ENCODE measurements at regions not wholly inside any gene's neighbourhood (a gene's known extent, or its start where the extent isn't known, plus 50 kb on each side); places are given as distances from the start of the nearest gene placed in this dataset.

GRCh38 chr13:70959035-70959775 is 851.0 kb upstream of the KLHL1 start:
- TF ChIP-seq, protein P1, sequence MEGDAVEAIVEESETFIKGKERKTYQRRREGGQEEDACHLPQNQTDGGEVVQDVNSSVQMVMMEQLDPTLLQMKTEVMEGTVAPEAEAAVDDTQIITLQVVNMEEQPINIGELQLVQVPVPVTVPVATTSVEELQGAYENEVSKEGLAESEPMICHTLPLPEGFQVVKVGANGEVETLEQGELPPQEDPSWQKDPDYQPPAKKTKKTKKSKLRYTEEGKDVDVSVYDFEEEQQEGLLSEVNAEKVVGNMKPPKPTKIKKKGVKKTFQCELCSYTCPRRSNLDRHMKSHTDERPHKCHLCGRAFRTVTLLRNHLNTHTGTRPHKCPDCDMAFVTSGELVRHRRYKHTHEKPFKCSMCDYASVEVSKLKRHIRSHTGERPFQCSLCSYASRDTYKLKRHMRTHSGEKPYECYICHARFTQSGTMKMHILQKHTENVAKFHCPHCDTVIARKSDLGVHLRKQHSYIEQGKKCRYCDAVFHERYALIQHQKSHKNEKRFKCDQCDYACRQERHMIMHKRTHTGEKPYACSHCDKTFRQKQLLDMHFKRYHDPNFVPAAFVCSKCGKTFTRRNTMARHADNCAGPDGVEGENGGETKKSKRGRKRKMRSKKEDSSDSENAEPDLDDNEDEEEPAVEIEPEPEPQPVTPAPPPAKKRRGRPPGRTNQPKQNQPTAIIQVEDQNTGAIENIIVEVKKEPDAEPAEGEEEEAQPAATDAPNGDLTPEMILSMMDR (IDR thresholded peaks at IDR 0.05; ENCODE audit: extremely low read depth, missing control alignments): no peak
- DNase-seq (ENCODE audit: low spot score): no peak

DNA sequence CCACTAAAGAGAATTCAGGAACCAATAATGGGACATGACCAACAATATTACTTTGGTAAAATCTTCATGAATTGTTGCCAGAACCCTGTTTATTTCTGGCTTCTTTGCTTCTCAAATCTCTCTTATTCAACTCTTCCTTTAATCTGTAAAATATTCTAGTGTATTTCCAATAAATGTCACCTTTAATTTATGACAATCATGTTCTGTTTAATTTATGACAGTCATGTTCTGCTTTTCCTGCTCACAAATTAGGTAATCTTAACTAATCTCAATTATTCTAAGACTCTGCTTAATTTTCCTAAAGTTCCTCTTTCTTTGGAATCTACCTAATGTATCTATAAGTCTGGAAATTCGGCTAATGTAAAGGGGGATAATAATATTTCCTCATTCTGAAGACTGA is 847.6 kb upstream of the KLHL1 start:
- TF ChIP-seq, protein P1 (IDR thresholded peaks at IDR 0.05; ENCODE audit: extremely low read depth, missing control alignments): no peak
- no peak for DNase-seq (ENCODE audit: low spot score)

DNA sequence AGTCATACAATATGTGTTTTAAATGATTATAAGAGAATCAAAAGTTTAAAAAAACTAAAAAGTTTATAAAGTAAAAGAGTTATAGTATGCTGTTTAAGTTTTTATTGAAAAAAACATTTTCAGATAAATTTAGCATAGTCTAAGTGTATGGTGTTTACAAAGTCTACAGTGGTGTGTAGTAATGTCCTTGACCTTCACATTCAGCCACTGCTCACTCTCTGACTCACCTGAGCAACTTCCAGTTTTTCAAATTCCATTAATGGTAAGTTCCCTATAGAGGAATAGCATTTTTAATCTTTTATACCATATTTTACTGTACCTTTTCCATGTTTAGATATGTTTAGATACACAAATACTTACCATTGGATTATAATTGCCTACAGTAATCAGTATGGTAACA is 842.4 kb upstream of the KLHL1 start:
- no peak for DNase-seq (ENCODE audit: low spot score)
- TF ChIP-seq, protein P1 (IDR thresholded peaks at IDR 0.05; ENCODE audit: extremely low read depth, missing control alignments): no peak

DNA sequence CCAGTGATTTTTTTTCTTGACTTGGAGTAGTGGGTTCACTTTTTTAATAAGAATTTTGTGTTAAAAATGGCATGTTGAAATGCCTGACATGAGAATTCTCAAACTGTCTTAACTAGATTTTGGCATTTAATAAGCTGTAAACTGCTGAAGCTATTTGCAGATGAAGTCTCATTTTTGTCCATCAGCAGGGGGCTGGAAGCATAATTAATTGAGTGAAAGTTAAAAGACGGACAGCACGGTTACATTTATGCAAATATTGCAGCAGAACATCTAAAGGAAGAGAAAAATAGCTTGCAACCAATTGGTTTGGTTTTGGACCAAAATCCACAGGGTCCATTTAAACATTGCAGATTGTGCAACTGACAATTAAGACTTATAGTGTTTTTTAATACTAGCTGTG is 837.3 kb upstream of the KLHL1 start:
- TF ChIP-seq, protein P1 (IDR thresholded peaks at IDR 0.05; ENCODE audit: extremely low read depth, missing control alignments): no peak

GRCh38 chr13:70941454-70941853 is 833.2 kb upstream of the KLHL1 start:
- no peak for DNase-seq (ENCODE audit: low spot score)
- TF ChIP-seq, protein P1 (IDR thresholded peaks at IDR 0.05; ENCODE audit: extremely low read depth, missing control alignments): no peak

More for the DNA sequence above, 837.3 kb upstream of the KLHL1 start:
- no peak for DNase-seq (ENCODE audit: low spot score)

- no peak for DNase-seq (ENCODE audit: low spot score)
- TF ChIP-seq, protein P1 (IDR thresholded peaks at IDR 0.05; ENCODE audit: extremely low read depth, missing control alignments): no peak
These were observed 830.2 kb upstream of the KLHL1 start for GRCh38 chr13:70938462-70938861.

DNA sequence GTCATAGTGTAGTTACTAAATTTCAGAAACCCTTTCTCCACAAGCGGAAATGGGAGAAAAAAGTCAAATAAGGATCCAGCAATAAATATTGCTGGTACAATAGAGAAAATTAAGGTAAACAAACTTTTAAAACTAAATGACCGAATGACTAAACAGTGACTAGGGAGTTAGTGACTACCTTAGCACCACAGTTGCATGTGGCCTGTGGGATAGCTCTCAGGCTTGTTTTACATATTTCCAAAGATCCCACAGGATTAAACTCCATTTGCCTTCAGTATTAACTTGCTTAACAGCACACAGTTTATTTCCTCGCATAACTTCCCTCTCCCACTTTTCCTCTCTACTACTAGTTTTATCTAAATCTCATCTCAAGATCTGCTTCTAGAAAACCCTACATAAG is 824.3 kb upstream of the KLHL1 start:
- no peak for DNase-seq (ENCODE audit: low spot score)
- TF ChIP-seq, protein P1 (IDR thresholded peaks at IDR 0.05; ENCODE audit: extremely low read depth, missing control alignments): no peak
